Heart left ventricle (tissue), 16 donors: ENCODE measurements at regions not wholly inside any gene's neighbourhood (a gene's known extent, or its start where the extent isn't known, plus 50 kb on each side); places are given as distances from the start of the nearest gene placed in this dataset.

Experiments
- ATAC-seq, 4 donors: fragments of 200-7000 bp; cut with Tn5 transposase; one replicate each; pipeline ENCODE4 v1.9.1; 2020 to 2022; ENCODE audit warnings: moderate library complexity in 4 of 4, mild to moderate bottlenecking in 3 of 4, moderate number of reproducible peaks in 1 of 4
- DNase-seq, 5 donors: peaks; one replicate each; pipeline ENCODE4 v3.0.0-alpha.2; 2020
- H3K27ac ChIP-seq, 12 donors: fragments of 200-600 bp; sonication (generic) in 4 of 12; one replicate each; pipeline versions ENCODE4 v1.5.0 to v1.8.0; 2016 to 2022; ENCODE audit warnings: mild to moderate bottlenecking in 2 of 12
- H3K27me3 ChIP-seq, 9 donors: fragments of 200-600 bp; sonication (generic) in 2 of 9; one replicate each; pipeline versions ENCODE4 v1.5.1 to v1.8.0; 2016 to 2022; ENCODE audit warnings: mild to moderate bottlenecking in 3 of 9
- H3K36me3 ChIP-seq, 9 donors: fragments of 200-600 bp; sonication (generic) in 2 of 9; one replicate each; pipeline versions ENCODE4 v1.5.0 to v1.8.0; 2018 to 2022; ENCODE audit warnings: mild to moderate bottlenecking in 2 of 9
- H3K4me1 ChIP-seq, 12 donors: fragments of 200-600 bp; sonication (generic) in 4 of 12; one replicate each; pipeline versions ENCODE4 v1.5.0 to v1.8.0; 2016 to 2022; ENCODE audit warnings: mild to moderate bottlenecking in 3 of 12
- H3K4me3 ChIP-seq, 12 donors: fragments of 200-600 bp; sonication (generic) in 4 of 12; one replicate each; pipeline versions ENCODE4 v1.5.0 to v1.8.0; 2017 to 2022; ENCODE audit warnings: mild to moderate bottlenecking in 9 of 12, moderate library complexity in 4 of 12
- H3K9me3 ChIP-seq, 12 donors: fragments of 200-600 bp; sonication (generic) in 4 of 12; one replicate each; pipeline versions ENCODE4 v1.5.0 to v1.8.0; 2016 to 2022; ENCODE audit warnings: mild to moderate bottlenecking in 1 of 12
- POLR2A ChIP-seq, 2 donors: fragments of 450-650 bp; IDR thresholded peaks; one replicate each; pipeline ENCODE4 v1.6.1; 2017; ENCODE audit warnings: antibody characterized with exemption in 2 of 2, mild to moderate bottlenecking in 2 of 2, moderate library complexity in 2 of 2
- whole genome bisulfite sequencing, 4 donors: extraction: QIAGEN DNeasy Blood & Tissue Kit in 2 of 4; methylation state at CpG; one replicate each; pipeline versions ENCODE4 v1.1.5 to v1.1.7; 2013 to 2018; 5-methylcytosine and 5-hydroxymethylcytosine counted together
- intact Hi-C, 10 donors: fragments of 100-400 bp; cut with DNase I; formaldehyde crosslinking; loops; one replicate each; pipeline versions ENCODE4 v1.11.1 to v1.14.2; 2022
- TF ChIP-seq, protein P1 (sequence below), 12 donors: fragments of 200-600 bp; sonication (generic) in 4 of 12; IDR thresholded peaks; one replicate each; pipeline versions ENCODE4 v1.5.0 to v1.8.0; 2018 to 2022; ENCODE audit warnings: antibody characterized with exemption in 12 of 12, mild to moderate bottlenecking in 5 of 12
- donor health status: ischemic (EF 13 %, LVEDD 7.1; RV severe dilation, severe dysfunction).
- donor health status: healthy with polysubstance abuse.
- donor health status: DM: no; HTN: yes; CAD: no.
- donor health status: DM: no; HTN: no; CAD: no.
- donor health status: ischemic (EF 25% LVEDD 6.9; RV normal size, moderate dysfunction).
- donor health status: ischemic (EF 25% LVEDD 5.7; RV mildly dilated, moderate dysfunction).
- donor health status: healthy.
- donor health status: DM: yes; HTN: yes; CAD: no.
- donor health status: ischemic (EF 35%, LVEDD 5.7; RV mildly dilated, moderate dysfunction).
- donor health status: nonischemic (EF 11% LVEDD 7.7; RV severe dilation, severe dysfunction).
- donor health status: DM: yes; HTN: yes; CAD: no.
- donor health status: PGD.
- donor health status: ischemic (EF 29% LVEDD 5.4; RV normal size, mild dysfunction).
- donor health status: nonischemic (EF 23%, LVEDD 6.1; RV moderate dilation, normal function).

DNA sequence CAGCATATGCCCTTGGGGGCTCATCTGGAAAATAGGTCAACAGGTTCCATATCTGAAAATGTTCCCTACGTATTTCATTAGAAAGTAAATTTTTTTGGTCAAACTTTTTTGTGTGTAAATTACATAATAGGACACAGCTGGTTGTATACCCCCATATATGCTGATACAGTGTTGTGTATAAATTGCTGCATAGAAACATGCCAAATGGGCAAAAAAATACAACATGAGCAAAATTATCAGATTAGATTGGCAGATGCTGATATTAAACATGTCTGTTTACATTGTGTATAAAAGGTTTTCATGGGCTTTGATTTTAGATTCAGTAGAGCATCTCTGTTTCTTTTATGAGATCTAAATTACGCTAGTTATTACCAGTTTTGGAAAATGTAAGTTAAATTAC, 2223.0 kb downstream of the MAT2B start:
- Histone ChIP-seq H3K27me3 (no peaks in the 10 kb centered on the region), H3K27ac (no peak overlapping the region), H3K4me1 (no peaks in the 10 kb centered on the region), H3K9me3 (peaks cover 0 to 19% (median 3%) of the 10 kb centered on the region in 12 donors), H3K4me3 (no peak overlapping the region), H3K36me3 (no peaks in the 10 kb centered on the region)
- ATAC-seq: no peak
- intact Hi-C loops: no loop called here
- DNase-seq: no peak
- WGBS, 4 donors: 75 to 88% (median 84%) methylated on average over 2 of the region's 2 CpGs
- TF ChIP-seq, protein P1, sequence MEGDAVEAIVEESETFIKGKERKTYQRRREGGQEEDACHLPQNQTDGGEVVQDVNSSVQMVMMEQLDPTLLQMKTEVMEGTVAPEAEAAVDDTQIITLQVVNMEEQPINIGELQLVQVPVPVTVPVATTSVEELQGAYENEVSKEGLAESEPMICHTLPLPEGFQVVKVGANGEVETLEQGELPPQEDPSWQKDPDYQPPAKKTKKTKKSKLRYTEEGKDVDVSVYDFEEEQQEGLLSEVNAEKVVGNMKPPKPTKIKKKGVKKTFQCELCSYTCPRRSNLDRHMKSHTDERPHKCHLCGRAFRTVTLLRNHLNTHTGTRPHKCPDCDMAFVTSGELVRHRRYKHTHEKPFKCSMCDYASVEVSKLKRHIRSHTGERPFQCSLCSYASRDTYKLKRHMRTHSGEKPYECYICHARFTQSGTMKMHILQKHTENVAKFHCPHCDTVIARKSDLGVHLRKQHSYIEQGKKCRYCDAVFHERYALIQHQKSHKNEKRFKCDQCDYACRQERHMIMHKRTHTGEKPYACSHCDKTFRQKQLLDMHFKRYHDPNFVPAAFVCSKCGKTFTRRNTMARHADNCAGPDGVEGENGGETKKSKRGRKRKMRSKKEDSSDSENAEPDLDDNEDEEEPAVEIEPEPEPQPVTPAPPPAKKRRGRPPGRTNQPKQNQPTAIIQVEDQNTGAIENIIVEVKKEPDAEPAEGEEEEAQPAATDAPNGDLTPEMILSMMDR (IDR thresholded peaks at IDR 0.05): no peak
- no peak for TF ChIP-seq POLR2A (IDR thresholded peaks at IDR 0.05)

DNA sequence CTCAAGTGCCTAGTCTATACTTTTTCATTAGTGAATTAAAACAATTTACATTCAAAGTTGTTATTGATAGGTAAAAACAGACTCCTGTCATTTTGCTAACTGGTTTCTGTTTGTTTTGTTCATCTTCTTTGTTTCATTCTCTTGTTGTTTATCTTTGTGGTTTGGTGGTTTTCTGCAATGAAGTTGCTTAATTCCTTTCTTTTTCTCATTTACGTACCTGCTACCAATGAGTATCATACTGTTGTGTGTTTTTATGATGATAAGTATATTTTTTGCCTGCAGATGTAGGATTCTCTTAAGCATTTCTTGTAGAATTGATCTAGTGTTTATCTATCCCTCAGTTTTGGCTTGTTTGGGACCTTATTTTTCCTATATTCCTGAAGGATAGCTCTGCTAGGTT, 2230.0 kb downstream of the MAT2B start:
- Histone ChIP-seq H3K27ac (no peak overlapping the region), H3K9me3 (peaks cover 0 to 34% (median 5%) of the 10 kb centered on the region in 12 donors), H3K27me3 (no peaks in the 10 kb centered on the region), H3K4me1 (no peaks in the 10 kb centered on the region), H3K4me3 (no peak overlapping the region), H3K36me3 (no peaks in the 10 kb centered on the region)
- TF ChIP-seq, protein P1 (IDR thresholded peaks at IDR 0.05): no peak
- TF ChIP-seq POLR2A (IDR thresholded peaks at IDR 0.05): no peak
- DNase-seq: no peak
- WGBS, 4 donors: 54 to 81% (median 81%) methylated on average over 1 of the region's 1 CpG
- no peak for ATAC-seq
- intact Hi-C loops: no loop called here

DNA sequence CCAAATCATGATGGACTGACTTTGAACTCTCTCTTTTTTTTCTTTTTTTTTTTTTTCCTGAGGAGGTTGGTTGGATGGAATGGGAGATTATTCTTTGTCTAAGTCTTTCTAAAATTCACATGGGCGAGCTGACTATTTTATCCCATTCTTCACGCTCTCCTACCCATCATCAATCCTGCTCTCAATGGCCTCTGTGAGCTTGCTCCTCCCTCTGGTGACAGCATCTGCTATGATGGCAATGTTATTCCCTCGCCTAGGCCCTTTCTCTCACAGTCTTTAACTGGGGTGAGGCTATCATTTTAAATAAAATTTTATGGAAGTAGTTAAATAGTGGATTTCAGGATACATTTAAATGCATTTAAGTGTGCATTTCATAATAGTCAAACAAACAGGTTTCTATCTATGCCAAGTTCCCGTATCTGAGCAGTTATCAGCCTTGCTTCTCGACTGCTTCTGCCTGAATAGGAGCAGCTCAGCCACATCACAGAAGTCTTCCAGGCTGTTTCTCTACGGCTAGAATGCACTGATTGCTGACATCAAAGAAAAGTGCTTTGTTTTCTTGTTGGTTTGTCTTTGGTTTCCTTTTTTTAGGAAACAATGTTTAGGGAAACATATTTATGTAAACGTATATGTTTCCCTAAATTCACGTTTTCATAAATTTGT, 2233.8 kb downstream of the MAT2B start:
- Histone ChIP-seq H3K36me3 (no peaks in the 10 kb centered on the region), H3K4me3 (no peak overlapping the region), H3K4me1 (no peaks in the 10 kb centered on the region), H3K27ac (no peak overlapping the region), H3K9me3 (peaks cover 0 to 15% (median 3%) of the 10 kb centered on the region in 12 donors), H3K27me3 (no peaks in the 10 kb centered on the region)
- intact Hi-C loops: no loop called here
- no peak for DNase-seq
- TF ChIP-seq, protein P1 (IDR thresholded peaks at IDR 0.05): no peak
- TF ChIP-seq POLR2A (IDR thresholded peaks at IDR 0.05): no peak
- 65 to 75% (median 70%) methylated on average over 8 of the region's 8 CpGs for WGBS, 4 donors
- no peak for ATAC-seq

DNA sequence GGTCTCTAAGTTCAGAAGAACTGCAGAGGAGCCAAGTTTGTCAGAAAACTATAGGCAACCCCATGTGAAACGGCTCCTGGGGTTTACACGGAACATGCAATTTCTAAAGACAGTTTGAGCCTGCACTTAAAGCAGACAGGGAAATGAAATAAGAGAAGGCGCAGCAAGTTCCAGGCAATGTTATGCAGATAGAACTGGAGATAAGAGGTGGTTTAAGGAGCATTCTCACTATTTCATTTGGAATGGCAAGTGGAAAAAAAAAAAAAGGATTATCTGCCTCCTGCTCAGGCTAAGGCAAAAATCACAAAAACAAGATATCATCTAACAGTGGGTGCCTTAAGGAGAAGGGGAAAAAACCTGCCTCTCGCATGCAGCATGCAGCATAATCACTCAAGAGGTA, 2252.4 kb downstream of the MAT2B start:
- H3K4me3 ChIP-seq: no peak overlapping the region
- peaks cover 0 to 4% (median 0%) of the 10 kb centered on the region in 12 donors for H3K9me3 ChIP-seq
- intact Hi-C loops: no loop called here
- H3K27ac ChIP-seq: no peak overlapping the region
- H3K36me3 ChIP-seq: no peaks in the 10 kb centered on the region
- ATAC-seq: no peak
- H3K4me1 ChIP-seq: no peaks in the 10 kb centered on the region
- 61 to 72% (median 67%) methylated on average over 4 of the region's 4 CpGs for WGBS, 4 donors
- no peaks in the 10 kb centered on the region for H3K27me3 ChIP-seq
- TF ChIP-seq POLR2A (IDR thresholded peaks at IDR 0.05): no peak
- TF ChIP-seq, protein P1 (IDR thresholded peaks at IDR 0.05): no peak
- no peak for DNase-seq
